Limb (tissue), 2 donors: ENCODE measurements at regions not wholly inside any gene's neighbourhood (a gene's known extent, or its start where the extent isn't known, plus 50 kb on each side); places are given as distances from the start of the nearest gene placed in this dataset.
"Not testable (repeated sequence)": the region's sequence is repeated elsewhere in the genome, so short reads cannot be mapped to it uniquely, and the experiment has no call there.

Experiments used
- DNase-seq, 2 donors: peaks; one replicate each; pipeline ENCODE4 v3.0.0-alpha.2; 2016; ENCODE audit errors: extremely low spot score in 2 of 2

- not testable (repeated sequence) for DNase-seq
These were observed 611.9 kb upstream of the INTU start for GRCh38 chr4:127020831-127021230.

- no peak for DNase-seq
These were observed 596.5 kb upstream of the INTU start for GRCh38 chr4:127036296-127036695.

- no peak for DNase-seq
These were observed 586.9 kb upstream of the INTU start for GRCh38 chr4:127045861-127046260.

- no peak for DNase-seq
These were observed 584.8 kb upstream of the INTU start for GRCh38 chr4:127047930-127048329.

- no peak for DNase-seq
These were observed 584.2 kb upstream of the INTU start for GRCh38 chr4:127048376-127049044.

GRCh38 chr4:127049526-127049925 lies 583.2 kb upstream of the INTU start:
- no peak for DNase-seq

- DNase-seq = no peak
These were observed 580.0 kb upstream of the INTU start for GRCh38 chr4:127052742-127053141.

- DNase-seq = peak in 1 of 2 donors; percentile 49
These were observed 577.4 kb upstream of the INTU start for GRCh38 chr4:127055357-127055756.

- DNase-seq = no peak
These were observed 563.1 kb upstream of the INTU start for GRCh38 chr4:127069675-127070074.

- no peak for DNase-seq
These were observed 561.3 kb upstream of the INTU start for GRCh38 chr4:127071443-127071842.

GRCh38 chr4:127080141-127080540 lies 552.6 kb upstream of the INTU start:
- DNase-seq = no peak

- no peak for DNase-seq
These were observed 551.7 kb upstream of the INTU start for GRCh38 chr4:127081041-127081440.

GRCh38 chr4:127082986-127083385 lies 549.8 kb upstream of the INTU start:
- DNase-seq = no peak

GRCh38 chr4:127084666-127085065 lies 548.1 kb upstream of the INTU start:
- no peak for DNase-seq

GRCh38 chr4:127097061-127097460 lies 535.7 kb upstream of the INTU start:
- no peak for DNase-seq

- no peak for DNase-seq
These were observed 530.4 kb upstream of the INTU start for GRCh38 chr4:127102361-127102760.

GRCh38 chr4:127103681-127104115 lies 529.1 kb upstream of the INTU start:
- DNase-seq = no peak

GRCh38 chr4:127113844-127114362 lies 518.9 kb upstream of the INTU start:
- no peak for DNase-seq

GRCh38 chr4:127118681-127119080 lies 514.1 kb upstream of the INTU start:
- no peak for DNase-seq

- no peak for DNase-seq
These were observed 512.2 kb upstream of the INTU start for GRCh38 chr4:127120441-127121090.

GRCh38 chr4:127124919-127125318 lies 507.8 kb upstream of the INTU start:
- no peak for DNase-seq

- no peak for DNase-seq
These were observed 506.0 kb upstream of the INTU start for GRCh38 chr4:127126718-127127117.

- no peak for DNase-seq
These were observed 501.2 kb upstream of the INTU start for GRCh38 chr4:127131527-127131926.
